ENCODE measurements at regions not wholly inside any gene's neighbourhood (a gene's known extent, or its start where the extent isn't known, plus 50 kb on each side); places are given as distances from the start of the nearest gene placed in this dataset.

DNA sequence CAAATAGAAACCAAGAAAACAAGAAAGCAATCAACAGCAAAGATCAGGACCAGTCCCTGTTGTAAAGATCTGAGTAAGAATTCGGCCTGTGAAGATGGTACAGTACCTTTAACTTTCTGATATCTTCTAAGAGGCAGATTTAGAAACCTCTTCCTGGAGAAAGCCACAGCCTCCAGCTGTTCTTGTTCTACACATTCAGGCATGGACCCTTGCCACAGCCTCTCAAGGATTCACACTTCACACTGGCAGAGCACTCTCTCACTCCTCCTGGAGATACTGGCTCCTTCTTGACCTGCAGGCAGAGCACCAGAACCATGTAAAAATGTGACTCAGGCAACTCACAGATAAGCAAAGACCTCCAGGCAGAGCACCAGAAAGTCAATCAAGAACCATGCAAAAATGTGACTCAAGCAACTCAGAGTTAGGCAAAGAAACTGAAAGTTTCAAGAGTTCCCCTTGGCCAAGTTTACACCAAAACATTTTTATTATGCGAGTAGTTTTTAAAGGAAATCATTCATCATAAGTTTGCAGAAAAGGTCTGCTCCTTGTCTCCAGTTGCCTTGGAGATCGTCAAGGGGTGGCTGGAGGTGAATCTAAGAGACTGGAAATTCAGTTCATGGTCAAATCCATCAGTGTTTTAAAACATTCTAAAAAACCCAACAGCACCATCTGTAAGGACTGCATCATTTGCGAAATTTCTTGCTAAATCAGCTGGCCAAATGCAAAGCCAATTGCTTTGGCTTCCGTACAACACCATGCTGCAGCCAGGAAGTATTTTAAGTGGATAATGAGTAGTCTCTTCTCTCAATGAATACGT, 119.3 kb upstream of the MDM1 start:
- peak; percentile 62 for FAIRE-seq
- H3K27me3 ChIP-seq (ENCODE audit: control insufficient read depth, extremely low read depth, insufficient read depth, low read length): no peaks in the 10 kb centered on the region
- H4K20me1 ChIP-seq (ENCODE audit: control insufficient read depth, extremely low read depth, insufficient read depth, low read length): no peaks in the 10 kb centered on the region
- H3K9me1 ChIP-seq (ENCODE audit: control insufficient read depth, extremely low read depth, insufficient read depth, low read length): no peaks in the 10 kb centered on the region
- DNase-seq (ENCODE audit: low read depth, low spot score): no peak
- no peak overlapping the region for H3K4me3 ChIP-seq (ENCODE audit: control insufficient read depth in 2 of 3, extremely low read depth in 1 of 3, insufficient read depth in 2 of 3, low read depth in 1 of 3, low read length in 3 of 3)
- dilution Hi-C loops (cut with MboI; ENCODE audit: extremely low pct_ligation_motif_present, low sequenced_read_pairs): no loop called here
- no peaks in the 10 kb centered on the region for H3K36me3 ChIP-seq (ENCODE audit: control insufficient read depth in 2 of 2, extremely low read depth in 1 of 2, insufficient read depth in 2 of 2, low read length in 2 of 2)
- H3K4me1 ChIP-seq (ENCODE audit: control insufficient read depth, extremely low read depth, insufficient read depth, low read length): no peaks in the 10 kb centered on the region
- TF ChIP-seq, protein P1, sequence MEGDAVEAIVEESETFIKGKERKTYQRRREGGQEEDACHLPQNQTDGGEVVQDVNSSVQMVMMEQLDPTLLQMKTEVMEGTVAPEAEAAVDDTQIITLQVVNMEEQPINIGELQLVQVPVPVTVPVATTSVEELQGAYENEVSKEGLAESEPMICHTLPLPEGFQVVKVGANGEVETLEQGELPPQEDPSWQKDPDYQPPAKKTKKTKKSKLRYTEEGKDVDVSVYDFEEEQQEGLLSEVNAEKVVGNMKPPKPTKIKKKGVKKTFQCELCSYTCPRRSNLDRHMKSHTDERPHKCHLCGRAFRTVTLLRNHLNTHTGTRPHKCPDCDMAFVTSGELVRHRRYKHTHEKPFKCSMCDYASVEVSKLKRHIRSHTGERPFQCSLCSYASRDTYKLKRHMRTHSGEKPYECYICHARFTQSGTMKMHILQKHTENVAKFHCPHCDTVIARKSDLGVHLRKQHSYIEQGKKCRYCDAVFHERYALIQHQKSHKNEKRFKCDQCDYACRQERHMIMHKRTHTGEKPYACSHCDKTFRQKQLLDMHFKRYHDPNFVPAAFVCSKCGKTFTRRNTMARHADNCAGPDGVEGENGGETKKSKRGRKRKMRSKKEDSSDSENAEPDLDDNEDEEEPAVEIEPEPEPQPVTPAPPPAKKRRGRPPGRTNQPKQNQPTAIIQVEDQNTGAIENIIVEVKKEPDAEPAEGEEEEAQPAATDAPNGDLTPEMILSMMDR (optimal IDR thresholded peaks at IDR 0.05 in 1 of 3, IDR thresholded peaks at IDR 0.05 in 1 of 3, conservative IDR thresholded peaks at IDR 0.05 in 1 of 3; ENCODE audit: extremely low read depth in 1 of 3, insufficient read depth in 2 of 3, low read length in 3 of 3): no peak
- no peak for TF ChIP-seq EZH2 (IDR thresholded peaks at IDR 0.05; ENCODE audit: low read length)
- H2AFZ ChIP-seq (ENCODE audit: control insufficient read depth, low read length): no peak overlapping the region
- peak overlapping the region; percentile 12 for H3K4me2 ChIP-seq (ENCODE audit: control insufficient read depth, extremely low read depth, insufficient read depth, low read depth, low read length)
- H3K9ac ChIP-seq (ENCODE audit: control insufficient read depth, extremely low read depth, insufficient read depth, low read length): no peak overlapping the region
- no peaks in the 10 kb centered on the region for H3K9me3 ChIP-seq (ENCODE audit: control insufficient read depth, low read depth, low read length)
- no peak overlapping the region for H3K27ac ChIP-seq (ENCODE audit: control insufficient read depth, insufficient read depth, low read length)
- no peaks in the 10 kb centered on the region for H3K79me2 ChIP-seq (ENCODE audit: control insufficient read depth, insufficient read depth, low read length)

DNA sequence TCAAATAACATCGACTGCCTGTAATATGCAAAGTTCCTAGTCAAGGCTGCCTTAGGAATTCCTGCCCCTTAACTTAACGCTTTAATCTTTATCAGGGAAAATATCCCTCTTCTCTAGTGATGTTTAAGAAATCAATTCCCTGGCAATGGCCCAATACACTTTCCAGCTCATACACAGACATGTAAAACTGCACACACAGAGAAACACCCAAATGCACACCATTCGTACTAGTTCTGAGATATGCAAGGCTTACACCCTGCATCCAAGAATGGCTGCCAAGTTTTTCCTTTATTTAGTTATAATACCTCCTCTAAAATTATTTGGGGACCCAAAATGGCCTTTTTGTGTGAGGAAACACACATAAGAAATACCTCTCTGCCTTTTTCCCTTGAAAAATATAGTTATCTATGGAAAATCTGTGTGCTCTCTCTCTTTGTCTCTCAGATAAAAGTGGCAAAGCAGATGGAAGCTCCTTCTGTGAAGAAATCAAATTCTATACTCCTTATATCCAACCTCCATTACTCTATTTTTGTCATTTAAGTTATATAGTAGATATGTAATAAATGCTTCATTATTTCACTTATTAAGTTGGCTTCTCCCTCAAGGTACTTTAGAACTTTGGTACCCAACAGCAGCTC, 120.0 kb upstream of the MDM1 start:
- Histone ChIP-seq H3K4me3 (ENCODE audit: control insufficient read depth in 2 of 3, extremely low read depth in 1 of 3, insufficient read depth in 2 of 3, low read depth in 1 of 3, low read length in 3 of 3) (no peak overlapping the region), H3K9me3 (ENCODE audit: control insufficient read depth, low read depth, low read length) (no peaks in the 10 kb centered on the region), H2AFZ (ENCODE audit: control insufficient read depth, low read length) (no peak overlapping the region), H3K79me2 (ENCODE audit: control insufficient read depth, insufficient read depth, low read length) (no peaks in the 10 kb centered on the region), H3K4me2 (ENCODE audit: control insufficient read depth, extremely low read depth, insufficient read depth, low read depth, low read length) (no peak overlapping the region), H3K36me3 (ENCODE audit: control insufficient read depth in 2 of 2, extremely low read depth in 1 of 2, insufficient read depth in 2 of 2, low read length in 2 of 2) (no peaks in the 10 kb centered on the region), H3K9ac (ENCODE audit: control insufficient read depth, extremely low read depth, insufficient read depth, low read length) (no peak overlapping the region), H3K4me1 (ENCODE audit: control insufficient read depth, extremely low read depth, insufficient read depth, low read length) (no peaks in the 10 kb centered on the region), H3K27ac (ENCODE audit: control insufficient read depth, insufficient read depth, low read length) (no peak overlapping the region), H3K9me1 (ENCODE audit: control insufficient read depth, extremely low read depth, insufficient read depth, low read length) (no peaks in the 10 kb centered on the region), H4K20me1 (ENCODE audit: control insufficient read depth, extremely low read depth, insufficient read depth, low read length) (no peaks in the 10 kb centered on the region), H3K27me3 (ENCODE audit: control insufficient read depth, extremely low read depth, insufficient read depth, low read length) (no peaks in the 10 kb centered on the region)
- FAIRE-seq (no peak), DNase-seq (ENCODE audit: low read depth, low spot score) (no peak)
- TF ChIP-seq, protein P1 (optimal IDR thresholded peaks at IDR 0.05 in 1 of 3, IDR thresholded peaks at IDR 0.05 in 1 of 3, conservative IDR thresholded peaks at IDR 0.05 in 1 of 3; ENCODE audit: extremely low read depth in 1 of 3, insufficient read depth in 2 of 3, low read length in 3 of 3): no peak
- no peak for TF ChIP-seq EZH2 (IDR thresholded peaks at IDR 0.05; ENCODE audit: low read length)
- dilution Hi-C loops (cut with MboI; ENCODE audit: extremely low pct_ligation_motif_present, low sequenced_read_pairs): no loop called here

Data from keratinocyte (primary cell).